ENCODE measurements at regions not wholly inside any gene's neighbourhood (a gene's known extent, or its start where the extent isn't known, plus 50 kb on each side); places are given as distances from the start of the nearest gene placed in this dataset.
"Not testable (repeated sequence)": the region's sequence is repeated elsewhere in the genome, so short reads cannot be mapped to it uniquely, and the experiment has no call there.

DNA sequence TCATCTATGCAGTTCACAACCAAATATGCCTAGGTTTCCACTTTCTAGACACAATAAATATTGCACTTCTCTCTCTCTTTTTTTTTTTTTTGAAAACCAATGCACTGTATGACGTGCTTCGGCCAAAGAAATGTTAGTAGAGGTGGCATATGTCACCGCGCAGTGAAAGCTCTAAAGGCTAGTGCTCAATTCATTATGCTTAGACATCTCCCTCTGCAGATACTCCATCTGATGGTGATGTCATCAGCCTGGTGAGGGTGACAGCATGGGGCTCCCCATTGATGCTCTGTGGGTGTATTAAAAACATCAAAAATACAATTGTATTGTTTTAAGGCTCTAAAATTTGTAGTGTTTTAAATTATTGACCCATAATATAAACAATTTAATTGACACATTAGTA lies 608.8 kb upstream of the C16orf82 start:
- no TSS peak for BruUV-seq (replicated peaks)
- intact Hi-C loops (cut with micrococcal nuclease; ENCODE audit: unreplicated experiment), result no loop called here

DNA sequence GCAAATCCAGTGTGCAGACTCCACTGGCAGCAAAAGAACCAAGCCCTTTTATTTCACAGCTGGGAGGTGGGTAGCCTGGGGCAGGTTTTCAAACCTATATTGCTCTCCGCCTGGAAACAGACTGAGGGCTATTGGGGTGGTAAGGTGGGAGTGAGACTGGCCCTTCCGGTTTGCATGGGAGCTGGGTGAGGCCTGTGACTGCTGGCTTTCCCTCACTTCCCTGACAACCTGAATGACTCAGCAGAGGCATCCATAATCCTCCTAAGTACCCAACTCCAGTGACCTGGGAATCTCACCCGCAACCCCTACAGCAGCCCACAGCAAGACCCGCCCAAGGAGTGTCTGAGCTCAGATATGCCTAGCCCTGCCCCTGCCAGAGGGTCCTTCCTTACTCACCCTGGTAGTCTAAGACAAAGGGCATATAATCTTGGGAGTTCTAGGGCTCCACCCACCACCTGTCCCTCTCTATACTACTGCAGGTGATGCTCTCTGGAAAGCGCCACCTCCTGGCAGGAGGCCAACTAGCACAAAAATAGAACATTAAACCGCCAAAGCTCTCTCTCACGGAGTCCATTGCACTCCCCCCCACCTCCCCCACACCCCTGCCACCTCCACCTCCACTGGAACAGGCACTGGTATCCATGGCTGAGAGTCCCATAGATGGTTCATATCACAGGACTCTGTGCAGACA lies 602.0 kb upstream of the C16orf82 start:
- Histone ChIP-seq H3K4me2 (ENCODE audit: low read length) (no peak overlapping the region), H3K79me2 (ENCODE audit: insufficient read depth, low read depth, low read length) (no peaks in the 10 kb centered on the region), H2AFZ (ENCODE audit: low read length) (no peak overlapping the region), H3K36me3 (ENCODE audit: insufficient read depth, low read length) (no peaks in the 10 kb centered on the region), H3K4me1 (ENCODE audit: insufficient read depth, low read length, poor library complexity, severe bottlenecking) (no peaks in the 10 kb centered on the region), H3K9me3 (ENCODE audit: low read length) (no peaks in the 10 kb centered on the region), H3K9me2 (ENCODE audit: insufficient read depth, low read length) (no peaks in the 10 kb centered on the region), H3K4me3 (ENCODE audit: low read depth, low read length, poor library complexity, severe bottlenecking) (no peak overlapping the region), H3K27ac (ENCODE audit: low read depth, low read length, poor library complexity, severe bottlenecking) (no peak overlapping the region), H4K20me1 (ENCODE audit: insufficient read depth, low read length) (no peaks in the 10 kb centered on the region)
- intact Hi-C loops (cut with micrococcal nuclease; ENCODE audit: unreplicated experiment), result loop anchor here (10.0 kb wide), 1 partner anchor 330 kb away; no protein-coding TSS in a partner anchor
- CTCF ChIA-PET (ENCODE audit: unreplicated experiment), result interaction anchor here (0.6 kb wide), 1 partner anchor 37 kb away, joined by 4 read pairs; no protein-coding TSS in a partner anchor
- no peak for DNase-seq (ENCODE audit: low spot score)
- BruUV-seq (replicated peaks), result no TSS peak
- POLR2A ChIA-PET, result no interaction called here
- no peak for TF ChIP-seq EZH2phosphoT487 (IDR thresholded peaks at IDR 0.05; ENCODE audit: borderline replicate concordance, low read depth, low read length)
- peak; percentile 45; the same call in 1 of the 2 replicates for TF ChIP-seq CTCF (conservative IDR thresholded peaks at IDR 0.05; ENCODE audit: low read length)

More for the DNA sequence above, 608.8 kb upstream of the C16orf82 start:
- Histone ChIP-seq H3K36me3 (ENCODE audit: insufficient read depth, low read length) (no peaks in the 10 kb centered on the region), H2AFZ (ENCODE audit: low read length) (no peak overlapping the region), H3K9me2 (ENCODE audit: insufficient read depth, low read length) (no peaks in the 10 kb centered on the region), H3K4me2 (ENCODE audit: low read length) (no peak overlapping the region), H3K79me2 (ENCODE audit: insufficient read depth, low read depth, low read length) (no peaks in the 10 kb centered on the region), H3K4me3 (ENCODE audit: low read depth, low read length, poor library complexity, severe bottlenecking) (no peak overlapping the region), H3K27ac (ENCODE audit: low read depth, low read length, poor library complexity, severe bottlenecking) (no peak overlapping the region), H3K4me1 (ENCODE audit: insufficient read depth, low read length, poor library complexity, severe bottlenecking) (no peaks in the 10 kb centered on the region), H3K9me3 (ENCODE audit: low read length) (peaks cover 7% of the 10 kb centered on the region; the same call in 1 of the 2 replicates), H4K20me1 (ENCODE audit: insufficient read depth, low read length) (no peaks in the 10 kb centered on the region)
- POLR2A ChIA-PET, result interaction anchor here (0.6 kb wide), 1 partner anchor 534 kb away, joined by 4 read pairs; no protein-coding TSS in a partner anchor
- no peak for TF ChIP-seq CTCF (conservative IDR thresholded peaks at IDR 0.05; ENCODE audit: low read length)
- TF ChIP-seq EZH2phosphoT487 (IDR thresholded peaks at IDR 0.05; ENCODE audit: borderline replicate concordance, low read depth, low read length), result no peak
- no peak for DNase-seq (ENCODE audit: low spot score)
- CTCF ChIA-PET (ENCODE audit: unreplicated experiment), result no interaction called here

GRCh38 chr16:26474405-26474804 lies 592.3 kb upstream of the C16orf82 start:
- H3K9me2 ChIP-seq (ENCODE audit: insufficient read depth, low read length); POLR2A ChIA-PET; H3K4me1 ChIP-seq (ENCODE audit: insufficient read depth, low read length, poor library complexity, severe bottlenecking); H3K79me2 ChIP-seq (ENCODE audit: insufficient read depth, low read depth, low read length); H3K36me3 ChIP-seq (ENCODE audit: insufficient read depth, low read length); intact Hi-C loops (cut with micrococcal nuclease; ENCODE audit: unreplicated experiment); BruUV-seq (replicated peaks); DNase-seq (ENCODE audit: low spot score); H3K4me2 ChIP-seq (ENCODE audit: low read length); H4K20me1 ChIP-seq (ENCODE audit: insufficient read depth, low read length); H2AFZ ChIP-seq (ENCODE audit: low read length); H3K4me3 ChIP-seq (ENCODE audit: low read depth, low read length, poor library complexity, severe bottlenecking); CTCF ChIA-PET (ENCODE audit: unreplicated experiment); H3K27ac ChIP-seq (ENCODE audit: low read depth, low read length, poor library complexity, severe bottlenecking): not testable (repeated sequence)
- H3K9me3 ChIP-seq (ENCODE audit: low read length), result peaks cover 11% of the 10 kb centered on the region; the same call in 1 of the 2 replicates
